Neuronal stem cell (in vitro differentiated cells): ENCODE measurements at regions not wholly inside any gene's neighbourhood (a gene's known extent, or its start where the extent isn't known, plus 50 kb on each side); places are given as distances from the start of the nearest gene placed in this dataset.

Experiments used
- DNase-seq: peaks from one replicate; pipeline ENCODE4 v3.0.0-alpha.2; 2013; ENCODE audit warnings: low spot score
- H2AFZ ChIP-seq: one replicate; pipeline ENCODE4 v1.6.1; 2013; ENCODE audit warnings: mild to moderate bottlenecking, low read length, inconsistent platforms
- H2AK5ac ChIP-seq: 2 replicates; pipeline ENCODE4 v1.6.1; 2013; ENCODE audit warnings: low read depth, mild to moderate bottlenecking, inconsistent platforms, low read length, moderate library complexity, mixed read lengths
- H2BK120ac ChIP-seq: 2 replicates; pipeline ENCODE4 v1.6.1; 2013; ENCODE audit warnings: low read depth, mild to moderate bottlenecking, inconsistent platforms, low read length, moderate library complexity, mixed read lengths
- H2BK12ac ChIP-seq: one replicate; pipeline ENCODE4 v1.6.1; 2013; ENCODE audit warnings: low read length, inconsistent platforms
- H2BK15ac ChIP-seq: 2 replicates; pipeline ENCODE4 v1.6.1; 2013; ENCODE audit warnings: mild to moderate bottlenecking, low read length, inconsistent platforms, mixed read lengths
- H2BK5ac ChIP-seq: one replicate; pipeline ENCODE4 v1.6.1; 2013; ENCODE audit warnings: inconsistent platforms, mild to moderate bottlenecking, low read length, moderate library complexity
- H3K14ac ChIP-seq: one replicate; pipeline ENCODE4 v1.6.1; 2013; ENCODE audit warnings: low read length, inconsistent platforms
- H3K18ac ChIP-seq: 2 replicates; pipeline ENCODE4 v1.6.1; 2013; ENCODE audit warnings: low read length, inconsistent platforms
- H3K23ac ChIP-seq: 2 replicates; pipeline ENCODE4 v1.6.1; 2013; ENCODE audit warnings: low read depth, mild to moderate bottlenecking, mixed read lengths, low read length, inconsistent platforms; ENCODE audit not compliant: poor library complexity
- H3K27ac ChIP-seq: replicated peaks from 3 replicates; pipeline ENCODE4 v1.5.1; 2013; ENCODE audit warnings: low read length, inconsistent platforms
- H3K27me3 ChIP-seq, 3 experiments: 2 replicates each; pipeline ENCODE4 v1.6.1; 2013; ENCODE audit warnings: low read length in 3 of 3, mild to moderate bottlenecking in 2 of 3, inconsistent platforms in 1 of 3, low read depth in 1 of 3, mixed read lengths in 1 of 3, moderate library complexity in 1 of 3; ENCODE audit not compliant: control insufficient read depth in 3 of 3, insufficient read depth in 3 of 3
- H3K36me3 ChIP-seq, 2 donors: replicated peaks in 1 of 2; 2 replicates each; pipeline ENCODE4 v1.6.1; 2013; ENCODE audit warnings: low read length in 2 of 2; ENCODE audit not compliant: control insufficient read depth in 2 of 2, insufficient read depth in 2 of 2
- H3K4ac ChIP-seq: 2 replicates; pipeline ENCODE4 v1.6.1; 2013; ENCODE audit warnings: inconsistent platforms, mild to moderate bottlenecking, low read length, moderate library complexity
- H3K4me1 ChIP-seq, 2 donors: 1 replicate in 1 of 2; 2 replicates in 1 of 2; pipeline ENCODE4 v1.6.1; 2013; ENCODE audit warnings: low read length in 2 of 2, low read depth in 1 of 2; ENCODE audit not compliant: control insufficient read depth in 2 of 2, insufficient read depth in 1 of 2
- H3K4me2 ChIP-seq: one replicate; pipeline ENCODE4 v1.6.1; 2013; ENCODE audit warnings: mild to moderate bottlenecking, low read length, inconsistent platforms; ENCODE audit not compliant: insufficient read depth, poor library complexity, severe bottlenecking
- H3K4me3 ChIP-seq, 2 donors: 2 replicates each; pipeline ENCODE4 v1.5.1; 2013; ENCODE audit warnings: low read length in 2 of 2, mild to moderate bottlenecking in 2 of 2, inconsistent platforms in 1 of 2, moderate library complexity in 1 of 2
- H3K79me1 ChIP-seq: one replicate; pipeline ENCODE4 v1.6.1; 2013; ENCODE audit warnings: low read depth, mild to moderate bottlenecking, inconsistent platforms, low read length, moderate library complexity
- H3K9ac ChIP-seq: one replicate; pipeline ENCODE4 v1.6.1; 2013; ENCODE audit warnings: mild to moderate bottlenecking, low read depth, low read length, inconsistent platforms; ENCODE audit not compliant: poor library complexity
- H3K9me3 ChIP-seq, 2 donors: replicated peaks in 1 of 2; 2 replicates each; pipeline versions ENCODE3 to v1.6.1; 2013; ENCODE audit warnings: low read length in 2 of 2, mild to moderate bottlenecking in 2 of 2, inconsistent platforms in 1 of 2, low read depth in 1 of 2, mixed read lengths in 1 of 2, moderate library complexity in 1 of 2; ENCODE audit not compliant: control insufficient read depth in 2 of 2, insufficient read depth in 1 of 2
- H4K8ac ChIP-seq: one replicate; pipeline ENCODE4 v1.6.1; 2013; ENCODE audit warnings: low read depth, mild to moderate bottlenecking, inconsistent platforms, low read length, moderate library complexity
- H4K91ac ChIP-seq: one replicate; pipeline ENCODE4 v1.6.1; 2013; ENCODE audit warnings: low read length, low read depth, mild to moderate bottlenecking, inconsistent platforms; ENCODE audit not compliant: poor library complexity
- WGBS, 2 donors: extraction: QIAGEN DNeasy Blood & Tissue Kit; methylation state at CpG; one replicate each; pipeline ENCODE4 v1.1.7; 2013; ENCODE audit warnings: missing lambda C conversion rate in 2 of 2, mixed read lengths in 1 of 2; ENCODE audit not compliant: insufficient read length in 2 of 2, insufficient replicate concordance in 1 of 2; ENCODE audit errors: extremely low coverage in 2 of 2; 5-methylcytosine and 5-hydroxymethylcytosine counted together

GRCh38 chr18:69177702-69178101 lies 223.0 kb upstream of the DOK6 start:
- Histone ChIP-seq H3K36me3 (no peaks in the 10 kb centered on the region), H3K23ac (no peak overlapping the region), H3K79me1 (no peaks in the 10 kb centered on the region), H2BK12ac (no peak overlapping the region), H3K27ac (no peak overlapping the region), H3K4me3 (no peak overlapping the region), H3K4ac (no peak overlapping the region), H2BK15ac (no peak overlapping the region), H2AK5ac (no peak overlapping the region), H3K9me3 (no peaks in the 10 kb centered on the region), H3K14ac (no peak overlapping the region), H2BK5ac (no peak overlapping the region), H3K4me2 (no peak overlapping the region), H3K9ac (no peak overlapping the region), H3K18ac (no peak overlapping the region), H4K8ac (no peak overlapping the region), H4K91ac (no peak overlapping the region), H2AFZ (no peak overlapping the region), H3K27me3 (no peaks in the 10 kb centered on the region), H3K4me1 (peaks cover 0 to 4% of the 10 kb centered on the region in 2 donors), H2BK120ac (no peak overlapping the region)
- DNase-seq = no peak
- WGBS, 2 donors = no CpG with 5 or more reads among the region's 1 CpG

GRCh38 chr18:69186162-69186561 lies 214.5 kb upstream of the DOK6 start:
- H2AFZ ChIP-seq = no peak overlapping the region
- no peak overlapping the region for H4K91ac ChIP-seq

GRCh38 chr18:69196336-69196735 lies 204.4 kb upstream of the DOK6 start:
- Histone ChIP-seq H3K14ac (no peak overlapping the region), H2AK5ac (no peak overlapping the region), H3K27ac (no peak overlapping the region), H3K4me3 (no peak overlapping the region), H3K9me3 (no peaks in the 10 kb centered on the region), H3K27me3 (no peaks in the 10 kb centered on the region), H2AFZ (no peak overlapping the region), H2BK5ac (no peak overlapping the region), H4K8ac (no peak overlapping the region), H3K79me1 (no peaks in the 10 kb centered on the region), H2BK120ac (no peak overlapping the region), H3K23ac (no peak overlapping the region), H3K18ac (no peak overlapping the region), H2BK12ac (no peak overlapping the region), H2BK15ac (no peak overlapping the region), H3K4ac (no peak overlapping the region), H3K4me2 (no peak overlapping the region), H4K91ac (no peak overlapping the region), H3K9ac (no peak overlapping the region), H3K4me1 (no peaks in the 10 kb centered on the region), H3K36me3 (no peaks in the 10 kb centered on the region)
- no CpG with 5 or more reads among the region's 3 CpGs for WGBS, 2 donors
- no peak for DNase-seq

More at GRCh38 chr18:69186162-69186561, 214.5 kb upstream of the DOK6 start:
- Histone ChIP-seq H2AK5ac (no peak overlapping the region), H2BK12ac (no peak overlapping the region), H3K4me3 (no peak overlapping the region), H3K36me3 (no peaks in the 10 kb centered on the region), H3K23ac (no peak overlapping the region), H3K4ac (no peak overlapping the region), H3K27me3 (no peaks in the 10 kb centered on the region), H3K18ac (no peak overlapping the region), H3K4me2 (no peak overlapping the region), H3K27ac (no peak overlapping the region), H2BK120ac (no peak overlapping the region), H4K8ac (no peak overlapping the region), H3K14ac (no peak overlapping the region), H3K9me3 (no peaks in the 10 kb centered on the region), H3K79me1 (no peaks in the 10 kb centered on the region), H3K4me1 (no peaks in the 10 kb centered on the region), H2BK5ac (no peak overlapping the region), H3K9ac (no peak overlapping the region), H2BK15ac (no peak overlapping the region)
- DNase-seq = no peak

DNA sequence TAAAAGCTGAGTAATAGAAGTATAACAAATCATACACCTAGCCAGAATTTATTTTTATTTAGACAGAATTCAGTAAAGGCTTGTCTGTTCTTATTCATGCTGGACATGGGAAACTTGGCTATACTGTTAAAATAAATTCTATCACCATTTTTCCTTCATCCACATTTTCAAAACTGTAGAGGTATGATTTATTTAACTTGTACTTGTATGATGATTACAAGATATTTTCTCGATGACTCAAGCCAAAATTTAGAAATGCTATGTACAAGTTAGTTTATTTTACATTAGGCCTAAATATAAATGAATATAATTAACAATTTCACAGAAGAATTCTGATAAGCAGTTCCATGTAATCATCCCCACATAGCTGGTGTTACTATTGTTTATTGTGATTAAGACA lies 194.8 kb upstream of the DOK6 start:
- Histone ChIP-seq H3K23ac (no peak overlapping the region), H3K14ac (no peak overlapping the region), H3K4me2 (no peak overlapping the region), H3K4ac (no peak overlapping the region), H3K9ac (no peak overlapping the region), H3K9me3 (no peaks in the 10 kb centered on the region), H3K79me1 (no peaks in the 10 kb centered on the region), H3K27me3 (no peaks in the 10 kb centered on the region), H4K8ac (no peak overlapping the region), H2BK120ac (no peak overlapping the region), H4K91ac (no peak overlapping the region), H2AFZ (no peak overlapping the region), H3K36me3 (no peaks in the 10 kb centered on the region), H2BK12ac (no peak overlapping the region), H3K18ac (no peak overlapping the region), H3K4me1 (no peaks in the 10 kb centered on the region), H3K27ac (no peak overlapping the region), H3K4me3 (no peak overlapping the region), H2AK5ac (no peak overlapping the region), H2BK15ac (no peak overlapping the region), H2BK5ac (no peak overlapping the region)
- no CpG with 5 or more reads among the region's 1 CpG for WGBS, 2 donors
- DNase-seq = no peak
